A673 (cell line): ENCODE measurements at regions not wholly inside any gene's neighbourhood (a gene's known extent, or its start where the extent isn't known, plus 50 kb on each side); places are given as distances from the start of the nearest gene placed in this dataset.

Experiments used
- BruUV-seq: library from RNA; stranded (reverse); fragments of 400-500 nt; replicated peaks from 2 replicates; lab custom pipeline; 2021; lab: Mats Ljungman, UMichigan
- CTCF ChIA-PET: fragments of 300-600 bp; sonication (Branson Sonifier 250); formaldehyde crosslinking; loops from one replicate; lab custom pipeline; 2022; ENCODE audit warnings: antibody characterized with exemption; lab: Charles Lee
- POLR2A ChIA-PET: fragments of 300-600 bp; sonication (Branson Sonifier 250); formaldehyde crosslinking; loops from one replicate; lab custom pipeline; 2022; ENCODE audit warnings: antibody characterized with exemption; ENCODE audit not compliant: low non-redundant PET; lab: Charles Lee
- DNase-seq: peaks from one replicate; pipeline ENCODE4 v3.0.0-alpha.2; 2015; ENCODE audit warnings: low spot score
- H3K27ac ChIP-seq: fragments of 200-600 bp; sonication (generic); 2 replicates; pipeline ENCODE4 v1.5.1; 2016; ENCODE audit warnings: mixed run types, low read depth, mild to moderate bottlenecking, mixed read lengths, antibody characterized with exemption, low read length; ENCODE audit not compliant: poor library complexity, severe bottlenecking
- H3K27me3 ChIP-seq: fragments of 200-600 bp; sonication (generic); replicated peaks from 2 replicates; pipeline ENCODE4 v1.6.1; 2017; ENCODE audit warnings: mixed run types, low read depth, mild to moderate bottlenecking, mixed read lengths, antibody characterized with exemption, low read length; ENCODE audit not compliant: insufficient read depth, poor library complexity
- H3K36me3 ChIP-seq: fragments of 200-600 bp; sonication (generic); 2 replicates; pipeline ENCODE4 v1.6.1; 2016; ENCODE audit warnings: mixed run types, mild to moderate bottlenecking, mixed read lengths, antibody characterized with exemption, low read length; ENCODE audit not compliant: insufficient read depth, poor library complexity, severe bottlenecking
- H3K4me1 ChIP-seq: fragments of 200-600 bp; sonication (generic); 2 replicates; pipeline ENCODE4 v1.6.1; 2017; ENCODE audit warnings: mixed run types, mild to moderate bottlenecking, mixed read lengths, antibody characterized with exemption, low read length; ENCODE audit not compliant: insufficient read depth, poor library complexity, severe bottlenecking
- H3K4me3 ChIP-seq: fragments of 200-600 bp; sonication (generic); 2 replicates; pipeline ENCODE4 v1.5.1; 2016; ENCODE audit warnings: low read depth, mixed run types, mild to moderate bottlenecking, mixed read lengths, low read length; ENCODE audit not compliant: poor library complexity, severe bottlenecking
- H3K9me3 ChIP-seq: fragments of 200-600 bp; sonication (generic); 2 replicates; pipeline ENCODE4 v1.6.1; 2016; ENCODE audit warnings: mixed run types, low read depth, mild to moderate bottlenecking, mixed read lengths, antibody characterized with exemption, low read length; ENCODE audit not compliant: poor library complexity, severe bottlenecking
- EZH2 ChIP-seq: fragments of 200-600 bp; sonication (generic); IDR thresholded peaks from 2 replicates; pipeline ENCODE4 v1.6.1; 2017; ENCODE audit warnings: borderline replicate concordance, low read depth, mild to moderate bottlenecking, mixed read lengths, antibody characterized with exemption, low read length; ENCODE audit not compliant: poor library complexity, severe bottlenecking
- intact Hi-C: fragments of 100-400 bp; cut with micrococcal nuclease; formaldehyde crosslinking; loops from one replicate; pipeline ENCODE4 v1.10.0; 2022; ENCODE audit not compliant: unreplicated experiment
- TF ChIP-seq, protein P1 (sequence below): fragments of 300-800, 200-600 bp; sonication (generic); conservative IDR thresholded peaks from 2 replicates; pipeline ENCODE4 v1.5.1; 2017; ENCODE audit warnings: low read depth, mild to moderate bottlenecking, antibody characterized with exemption, low read length, moderate library complexity, mixed read lengths

GRCh38 chr5:165920655-165921054, 2370.8 kb upstream of the WWC1 start:
- H3K27me3 ChIP-seq = peaks cover 8% of the 10 kb centered on the region
- TF ChIP-seq EZH2 = no peak
- TF ChIP-seq, protein P1, sequence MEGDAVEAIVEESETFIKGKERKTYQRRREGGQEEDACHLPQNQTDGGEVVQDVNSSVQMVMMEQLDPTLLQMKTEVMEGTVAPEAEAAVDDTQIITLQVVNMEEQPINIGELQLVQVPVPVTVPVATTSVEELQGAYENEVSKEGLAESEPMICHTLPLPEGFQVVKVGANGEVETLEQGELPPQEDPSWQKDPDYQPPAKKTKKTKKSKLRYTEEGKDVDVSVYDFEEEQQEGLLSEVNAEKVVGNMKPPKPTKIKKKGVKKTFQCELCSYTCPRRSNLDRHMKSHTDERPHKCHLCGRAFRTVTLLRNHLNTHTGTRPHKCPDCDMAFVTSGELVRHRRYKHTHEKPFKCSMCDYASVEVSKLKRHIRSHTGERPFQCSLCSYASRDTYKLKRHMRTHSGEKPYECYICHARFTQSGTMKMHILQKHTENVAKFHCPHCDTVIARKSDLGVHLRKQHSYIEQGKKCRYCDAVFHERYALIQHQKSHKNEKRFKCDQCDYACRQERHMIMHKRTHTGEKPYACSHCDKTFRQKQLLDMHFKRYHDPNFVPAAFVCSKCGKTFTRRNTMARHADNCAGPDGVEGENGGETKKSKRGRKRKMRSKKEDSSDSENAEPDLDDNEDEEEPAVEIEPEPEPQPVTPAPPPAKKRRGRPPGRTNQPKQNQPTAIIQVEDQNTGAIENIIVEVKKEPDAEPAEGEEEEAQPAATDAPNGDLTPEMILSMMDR = no peak
- no peak for DNase-seq
- POLR2A ChIA-PET = no interaction called here
- no peaks in the 10 kb centered on the region for H3K36me3 ChIP-seq
- H3K4me1 ChIP-seq = no peaks in the 10 kb centered on the region
- H3K4me3 ChIP-seq = no peak overlapping the region
- BruUV-seq = no TSS peak
- CTCF ChIA-PET = no interaction called here
- intact Hi-C loops = no loop called here
- H3K27ac ChIP-seq = no peak overlapping the region
- H3K9me3 ChIP-seq = no peaks in the 10 kb centered on the region

- no peaks in the 10 kb centered on the region for H3K36me3 ChIP-seq
- H3K9me3 ChIP-seq = no peaks in the 10 kb centered on the region
- DNase-seq = no peak
- peaks cover 18% of the 10 kb centered on the region for H3K27me3 ChIP-seq
- no peak overlapping the region for H3K27ac ChIP-seq
- no peaks in the 10 kb centered on the region for H3K4me1 ChIP-seq
- ChIA-PET POLR2A (no interaction called here), CTCF (no interaction called here)
- TF ChIP-seq, protein P1 = no peak
- TF ChIP-seq EZH2 = no peak
- intact Hi-C loops = no loop called here
- no peak overlapping the region for H3K4me3 ChIP-seq
- BruUV-seq = no TSS peak
These were observed 2362.5 kb upstream of the WWC1 start for GRCh38 chr5:165928971-165929370.

GRCh38 chr5:165940541-165940940, 2350.9 kb upstream of the WWC1 start:
- H3K36me3 ChIP-seq = no peaks in the 10 kb centered on the region
- H3K27ac ChIP-seq = no peak overlapping the region
- H3K4me3 ChIP-seq = no peak overlapping the region
- intact Hi-C loops = no loop called here
- peaks cover 34% of the 10 kb centered on the region for H3K27me3 ChIP-seq
- TF ChIP-seq, protein P1 = no peak
- no peak for TF ChIP-seq EZH2
- ChIA-PET POLR2A (no interaction called here), CTCF (no interaction called here)
- no peak for DNase-seq
- BruUV-seq = no TSS peak
- H3K9me3 ChIP-seq = no peaks in the 10 kb centered on the region
- no peaks in the 10 kb centered on the region for H3K4me1 ChIP-seq
